NCI-H345 treated with DMSO at 0.1 percent for 48 hours (cell line): ENCODE measurements at regions not wholly inside any gene's neighbourhood (a gene's known extent, or its start where the extent isn't known, plus 50 kb on each side); places are given as distances from the start of the nearest gene placed in this dataset.

ENCODE experiments used
- DNase-seq: peaks from one replicate; lab custom pipeline; 2025; ENCODE audit not compliant: unreplicated experiment; lab: John Stamatoyannopoulos, UW

DNA sequence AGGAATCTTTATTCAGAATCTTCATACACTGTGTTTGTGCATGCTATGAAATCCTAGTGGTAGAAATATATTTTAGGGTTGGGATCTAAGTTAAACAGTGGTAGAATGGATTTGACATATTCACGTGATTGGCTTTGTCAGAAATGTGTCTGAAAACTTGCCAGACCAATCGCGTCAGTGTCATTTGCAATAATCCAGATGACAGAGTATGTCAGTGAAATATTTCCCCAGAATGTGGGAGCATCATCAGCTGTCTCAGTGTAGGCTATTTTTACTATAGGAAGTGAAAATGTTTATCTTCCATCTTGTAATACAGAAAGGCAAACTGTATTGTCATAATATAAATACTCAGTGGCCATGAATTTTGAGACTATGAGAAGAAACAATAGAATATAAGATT, 220.6 kb upstream of the EDIL3 start:
- DNase-seq, result no peak

DNA sequence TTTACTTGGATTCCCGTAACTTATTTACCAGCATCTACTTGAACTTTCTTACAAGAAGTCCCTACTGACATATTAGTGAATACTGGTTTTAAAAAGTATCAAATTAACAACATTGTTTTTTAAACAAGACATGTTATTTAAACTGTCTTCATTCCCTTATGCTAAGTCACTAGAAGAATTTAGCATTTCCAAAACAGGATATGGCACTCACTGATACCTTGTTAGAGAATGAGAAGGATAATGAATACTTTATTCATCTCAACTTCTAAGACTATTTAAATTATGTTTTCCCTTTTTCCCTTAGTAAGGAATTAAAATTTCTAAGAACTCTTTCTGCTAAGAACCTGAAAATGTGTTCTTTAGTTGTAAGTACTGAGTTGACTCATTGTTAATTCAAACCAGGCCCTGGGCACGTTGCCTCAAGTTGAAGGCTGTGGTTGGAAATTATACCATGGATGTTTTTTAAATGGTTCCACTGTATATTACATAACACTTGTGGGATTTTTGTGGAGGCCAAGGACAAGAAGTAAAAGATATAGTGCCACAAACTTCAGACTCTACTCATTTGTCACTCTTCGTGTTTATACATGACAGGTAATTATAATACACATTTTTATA, 219.0 kb upstream of the EDIL3 start:
- no peak for DNase-seq

DNA sequence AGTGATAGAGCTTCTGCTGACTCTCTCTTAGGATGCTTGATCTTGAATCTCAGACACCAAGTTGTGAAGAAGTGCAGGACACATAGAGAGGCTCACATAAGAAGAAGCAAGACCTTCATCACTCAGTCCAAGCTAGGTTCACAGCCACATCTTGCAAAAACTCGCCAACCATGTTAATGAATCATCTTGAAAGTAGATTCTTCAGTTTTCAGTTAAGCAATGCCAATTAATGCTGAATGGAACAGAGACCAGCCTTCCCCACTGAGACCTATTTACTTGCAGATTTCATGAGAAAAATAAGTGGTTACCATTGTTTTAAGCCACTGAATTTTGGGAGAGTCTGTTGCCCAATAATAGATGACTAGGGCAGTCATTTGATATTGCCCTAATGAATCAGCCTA, 217.7 kb upstream of the EDIL3 start:
- DNase-seq, result no peak

DNA sequence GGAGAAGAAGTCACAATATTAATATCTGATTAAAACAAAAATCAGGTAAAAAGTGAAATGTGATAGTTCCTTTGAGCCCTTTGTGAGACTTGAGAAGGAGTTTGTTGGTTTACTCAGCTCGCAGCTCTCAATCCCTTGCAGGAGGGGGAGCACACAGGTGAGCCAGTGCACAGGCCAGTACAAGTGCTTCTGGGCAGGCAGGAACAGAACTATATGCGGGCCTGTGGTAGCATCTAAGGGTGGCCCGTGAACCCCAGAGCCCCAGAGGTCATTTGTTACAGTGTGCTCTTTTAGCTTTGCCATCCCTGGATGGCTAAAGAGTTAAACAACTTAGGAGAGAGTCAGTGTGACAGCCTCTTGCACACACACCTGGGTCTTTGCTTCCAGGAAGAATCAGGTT, 215.3 kb upstream of the EDIL3 start:
- DNase-seq, result no peak

DNA sequence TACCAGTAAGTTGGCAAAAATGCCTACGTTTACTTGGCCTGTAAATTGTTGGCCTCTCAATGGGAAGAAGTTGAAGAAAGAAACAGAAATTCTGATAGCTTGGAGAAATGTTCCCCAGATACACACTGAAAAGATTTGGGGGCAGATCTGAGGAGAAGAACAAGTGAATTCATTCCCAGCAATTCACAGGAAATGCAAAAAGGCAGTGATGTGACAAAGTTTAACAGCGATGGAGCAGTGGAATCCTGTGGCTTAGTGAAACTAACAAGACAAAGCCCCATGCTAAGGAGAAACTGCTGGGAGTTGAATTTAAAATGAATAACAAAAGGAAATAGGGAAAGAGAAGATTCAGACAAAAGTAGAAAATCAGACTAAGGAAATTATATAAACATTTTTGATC, 213.2 kb upstream of the EDIL3 start:
- no peak for DNase-seq

DNA sequence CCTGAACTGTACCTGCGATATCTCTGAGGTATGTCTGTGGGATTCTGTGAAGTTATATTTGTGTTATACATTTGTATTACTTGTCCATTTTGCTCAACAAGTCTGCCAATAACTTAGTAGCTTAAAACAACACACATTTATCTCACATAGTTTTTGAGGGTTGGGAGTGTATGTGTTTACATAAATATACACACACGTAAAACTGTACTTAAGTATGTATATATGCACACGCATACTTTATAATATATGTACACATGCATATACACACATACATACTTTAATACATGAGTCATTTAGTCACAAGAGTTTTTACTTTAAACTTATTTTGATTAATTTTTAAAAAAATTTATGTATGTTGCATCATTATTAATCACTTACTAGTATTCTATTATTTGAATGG, 205.9 kb upstream of the EDIL3 start:
- DNase-seq, result no peak

DNA sequence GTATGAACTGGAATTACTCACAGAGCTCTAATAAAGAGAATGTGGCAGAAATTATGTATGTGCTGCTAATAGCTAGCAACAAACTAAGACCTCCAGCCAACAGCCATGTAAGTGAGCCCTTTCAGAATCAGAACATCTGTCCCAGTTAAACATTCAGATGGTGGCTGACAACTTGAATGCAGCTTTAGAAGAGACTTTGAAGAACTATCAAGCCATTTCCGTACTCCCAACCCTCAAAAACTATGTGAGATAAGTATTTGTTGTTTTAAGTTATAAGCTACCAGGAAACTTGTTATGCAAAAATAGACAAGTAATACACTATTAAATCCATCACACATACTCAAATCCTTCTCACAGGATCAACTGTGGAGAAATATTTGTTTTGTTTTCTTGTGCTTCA, 205.2 kb upstream of the EDIL3 start:
- no peak for DNase-seq

DNA sequence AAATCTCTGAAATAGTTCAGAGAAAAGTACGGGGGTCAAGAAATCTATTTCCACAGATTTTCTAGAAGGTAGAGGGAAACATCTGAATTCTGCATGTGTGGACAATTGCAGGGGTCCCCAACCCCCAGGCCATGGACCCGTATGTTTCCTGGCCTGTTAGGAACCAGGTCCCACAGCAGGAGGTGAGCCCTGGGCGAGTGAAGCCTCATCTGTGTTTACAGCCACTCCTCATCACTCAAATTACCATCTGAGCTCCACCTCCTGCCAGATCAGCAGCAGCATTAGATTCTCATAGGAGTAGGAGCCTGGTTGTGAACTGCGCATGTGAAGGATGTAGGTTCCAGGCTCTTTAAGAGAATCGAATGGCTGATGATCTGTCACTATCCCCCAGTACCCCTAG, 200.5 kb upstream of the EDIL3 start:
- no peak for DNase-seq

DNA sequence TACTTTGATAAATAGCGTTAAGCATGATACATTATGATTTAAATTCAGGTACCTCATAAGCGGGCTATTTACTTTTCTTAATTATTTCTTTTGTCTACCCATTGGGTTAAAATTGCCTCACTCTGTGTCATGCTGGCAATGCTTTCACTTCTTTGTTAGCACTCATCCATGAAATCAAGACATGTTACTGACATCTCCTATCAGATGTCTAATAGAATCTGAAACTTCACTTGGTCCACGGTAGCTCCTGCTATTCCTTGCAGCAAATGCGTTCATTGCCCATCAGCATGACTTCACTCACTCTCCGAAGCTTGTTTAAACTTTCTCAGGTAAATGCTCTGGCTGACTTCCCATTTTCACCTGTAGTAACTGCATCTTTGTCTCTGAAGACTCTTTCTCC, 193.5 kb upstream of the EDIL3 start:
- no peak for DNase-seq

DNA sequence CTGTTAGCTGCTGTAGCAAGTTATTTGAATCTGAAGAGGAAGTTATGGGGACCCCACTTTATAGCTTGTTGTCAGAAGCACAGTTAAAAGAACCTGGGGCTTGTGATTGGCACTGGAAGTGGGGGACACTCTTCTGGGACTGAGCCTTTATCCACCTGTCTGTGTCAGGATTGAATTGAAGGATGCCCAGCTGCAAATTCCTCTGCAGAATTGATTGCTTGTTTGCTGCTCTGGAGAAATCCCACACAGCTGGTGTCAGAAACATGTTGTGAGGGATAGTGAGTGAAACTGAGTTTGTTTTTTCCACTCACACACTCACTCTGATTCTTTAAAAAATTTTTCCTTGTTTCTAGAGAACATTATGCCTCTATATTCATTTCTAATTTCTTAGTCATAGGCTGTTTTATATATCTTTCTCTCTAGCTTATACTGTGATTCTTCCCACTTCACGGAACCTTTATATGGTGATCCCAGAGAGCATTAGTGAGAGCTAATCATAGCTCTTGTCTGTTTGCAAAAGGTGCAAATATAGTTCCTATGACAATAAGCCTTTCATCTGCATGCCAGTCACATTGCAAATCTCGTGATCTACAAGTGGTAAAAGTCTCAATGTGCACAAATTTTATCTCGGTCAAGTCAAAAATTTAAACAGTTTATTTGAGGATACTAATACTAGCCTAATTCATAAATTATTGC, 188.5 kb upstream of the EDIL3 start:
- no peak for DNase-seq

DNA sequence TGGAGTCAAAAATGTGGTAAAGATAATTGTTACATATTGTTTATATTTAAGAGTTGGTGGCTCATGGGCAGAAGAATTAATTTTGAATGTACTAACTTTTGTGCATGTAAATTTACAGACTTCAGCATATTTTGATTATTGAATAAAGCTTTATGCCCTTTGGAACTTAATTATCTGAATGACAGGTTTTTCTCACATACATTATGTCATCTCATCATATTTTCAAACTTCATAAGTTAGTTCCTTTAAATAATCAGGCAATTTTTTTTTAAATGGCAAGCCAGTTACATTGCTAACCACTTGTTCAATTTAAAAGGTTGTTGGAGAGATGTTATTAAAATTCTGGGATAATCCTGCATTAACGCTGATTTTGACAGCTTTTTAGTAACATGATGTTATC, 184.6 kb upstream of the EDIL3 start:
- DNase-seq, result no peak

DNA sequence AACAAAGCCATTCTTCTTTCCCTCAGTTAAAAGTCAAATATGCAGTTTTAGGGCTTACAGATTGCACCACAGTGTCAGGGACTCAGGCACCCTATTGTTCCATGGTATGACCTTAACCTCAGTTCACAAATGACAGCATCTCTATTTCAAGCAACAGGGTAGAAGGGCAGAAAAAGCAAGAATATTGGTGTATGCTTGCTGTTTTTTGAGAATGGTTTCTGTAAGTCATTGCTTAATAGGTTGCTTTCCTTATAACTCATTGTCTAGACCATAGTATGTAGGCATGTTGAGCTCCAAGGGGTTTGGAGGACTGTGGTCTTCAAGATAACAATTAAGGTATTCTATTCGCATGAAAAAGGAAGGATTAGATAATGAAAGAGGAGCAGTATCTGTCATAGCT, 183.5 kb upstream of the EDIL3 start:
- no peak for DNase-seq

DNA sequence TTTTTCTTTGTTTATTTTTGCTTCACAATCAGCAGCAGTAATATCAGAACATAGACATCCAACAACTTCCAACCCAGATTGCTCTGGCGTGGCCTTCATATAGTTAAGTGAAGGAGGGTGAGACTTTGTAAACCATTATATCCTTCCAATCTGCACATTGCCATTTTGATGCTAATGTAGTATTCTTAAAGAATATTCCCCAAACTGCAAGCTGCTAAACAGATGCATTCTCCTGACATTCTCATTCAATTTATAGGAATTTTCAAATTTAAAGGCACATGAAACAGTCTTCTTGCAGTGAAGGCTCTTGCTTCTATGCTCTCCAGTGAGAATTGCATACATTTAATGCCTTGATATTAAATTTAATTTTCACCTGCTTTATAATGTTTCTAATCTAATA, 181.2 kb upstream of the EDIL3 start:
- DNase-seq, result no peak

DNA sequence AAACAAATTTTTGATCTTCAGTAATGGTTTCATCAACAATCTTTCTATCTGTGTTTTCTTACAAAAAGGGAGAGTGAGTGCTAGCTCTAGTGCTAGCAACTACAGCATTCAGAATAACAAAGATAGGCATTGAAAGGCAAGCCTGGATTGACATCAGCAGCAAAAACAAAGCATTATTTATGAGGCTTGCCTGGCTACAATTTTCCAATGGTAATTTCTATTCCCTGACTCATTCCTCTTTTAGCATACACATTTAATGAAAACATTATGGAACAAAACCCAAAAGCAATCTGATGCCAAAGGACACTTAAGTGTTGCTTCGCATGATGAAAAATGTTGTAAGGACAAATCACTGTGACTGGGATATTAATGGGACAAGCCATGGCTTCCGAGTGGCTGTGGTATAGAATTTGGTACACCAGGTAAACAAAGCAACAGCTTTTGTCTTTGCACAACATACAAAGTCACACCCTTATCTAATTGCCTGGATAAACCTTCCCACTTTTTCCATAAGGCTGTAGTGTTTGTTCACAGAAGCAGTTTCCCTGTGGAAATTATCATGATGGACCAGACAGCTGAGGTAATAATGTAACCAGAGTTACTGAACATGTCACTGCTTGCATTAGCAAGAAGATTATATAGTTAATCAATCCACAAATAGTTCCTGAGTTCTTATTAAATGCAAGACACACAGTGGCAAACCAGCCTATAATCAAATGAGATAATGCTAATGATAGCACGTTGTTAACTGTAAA, 179.8 kb upstream of the EDIL3 start:
- DNase-seq, result peak; percentile 90

DNA sequence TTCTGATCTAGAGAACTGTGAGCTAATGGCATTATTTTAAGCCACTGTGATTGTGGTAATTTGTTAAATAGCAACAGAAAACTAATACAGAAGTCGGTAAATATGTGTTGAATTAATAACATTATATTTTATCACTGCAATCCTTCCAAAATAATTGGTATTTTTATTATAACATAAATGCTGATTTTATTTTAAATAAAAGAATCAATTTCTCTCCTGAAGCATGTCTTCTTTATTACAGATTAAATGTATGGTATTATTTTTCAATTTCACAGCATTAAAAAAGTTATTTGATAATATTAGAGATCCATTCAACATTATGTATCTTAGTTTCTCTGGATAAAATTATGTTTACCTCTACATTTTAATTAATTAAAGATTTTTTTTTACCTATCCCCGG, 165.5 kb upstream of the EDIL3 start:
- DNase-seq, result no peak

DNA sequence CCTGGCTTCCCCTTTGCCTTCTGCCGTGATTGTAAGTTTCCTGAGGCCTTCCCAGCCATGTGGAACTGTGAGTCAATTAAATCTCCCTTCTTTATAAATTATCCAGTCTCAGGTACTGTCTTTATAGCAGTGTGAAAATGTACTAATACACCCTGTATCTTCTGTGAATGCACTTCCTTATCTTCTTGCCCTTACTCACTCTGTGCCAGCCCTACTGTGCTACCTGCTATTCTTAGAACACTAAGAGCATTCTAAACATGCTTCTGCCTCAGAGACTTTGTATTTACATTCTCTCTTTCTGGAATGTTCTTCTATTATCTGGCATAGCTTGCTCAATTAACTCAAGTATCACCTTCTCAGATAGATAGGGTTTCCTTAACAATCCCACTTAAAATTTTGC, 164.4 kb upstream of the EDIL3 start:
- no peak for DNase-seq

DNA sequence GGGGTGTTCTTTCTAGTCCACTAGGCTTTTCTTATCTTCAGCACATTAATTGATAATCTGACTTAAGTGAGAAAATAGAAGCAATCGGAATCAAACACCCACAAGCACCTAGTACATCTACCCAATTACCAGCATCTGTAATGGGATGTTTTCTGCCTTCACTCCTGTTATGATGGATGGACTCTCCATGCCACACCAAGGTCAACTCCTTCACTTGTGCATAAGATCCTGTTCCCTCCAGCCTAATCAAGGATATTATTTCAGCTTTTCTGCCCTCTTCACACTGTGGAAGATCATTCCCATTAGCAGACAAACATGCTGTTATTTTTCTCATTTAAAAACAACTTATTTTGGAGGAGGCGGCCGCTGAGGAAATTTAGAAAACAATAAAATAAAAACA, 162.0 kb upstream of the EDIL3 start:
- DNase-seq, result no peak

DNA sequence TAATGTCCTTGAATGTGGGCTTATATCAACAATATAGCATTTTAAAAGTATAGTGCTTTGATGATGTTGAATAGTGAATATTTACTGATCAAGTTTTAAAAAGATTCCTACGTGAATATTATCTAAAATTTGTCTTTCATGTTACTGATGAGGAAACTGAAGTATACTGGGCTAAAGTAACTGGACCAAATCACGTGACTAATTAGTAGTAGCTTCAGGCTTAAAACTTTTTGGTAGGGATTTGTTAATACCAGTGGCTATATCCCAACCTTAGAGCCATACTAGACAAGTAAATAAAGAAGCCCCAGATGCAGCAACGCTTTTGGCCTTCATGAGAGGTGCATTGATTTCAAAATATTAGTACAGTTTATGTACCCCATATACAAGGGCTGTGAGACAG, 152.1 kb upstream of the EDIL3 start:
- no peak for DNase-seq

DNA sequence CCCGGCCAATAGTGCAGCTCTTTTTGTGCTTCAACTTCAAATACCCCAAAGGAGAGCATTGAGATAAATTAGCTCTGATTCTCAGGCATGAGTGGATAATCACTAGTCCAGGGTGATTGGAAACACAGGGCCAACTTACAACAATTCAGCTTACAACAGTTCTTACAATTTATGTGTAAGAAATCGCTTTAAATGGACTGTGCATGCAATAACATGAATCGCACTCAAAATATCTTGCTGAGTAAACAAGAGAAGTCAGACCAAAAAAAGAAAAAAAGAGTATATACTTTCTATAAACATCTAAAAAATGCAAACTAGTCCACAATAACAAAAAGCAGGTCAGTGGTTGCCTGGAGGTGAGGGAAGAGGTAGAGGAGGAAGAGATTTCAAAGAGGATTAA, 150.6 kb upstream of the EDIL3 start:
- DNase-seq, result no peak

DNA sequence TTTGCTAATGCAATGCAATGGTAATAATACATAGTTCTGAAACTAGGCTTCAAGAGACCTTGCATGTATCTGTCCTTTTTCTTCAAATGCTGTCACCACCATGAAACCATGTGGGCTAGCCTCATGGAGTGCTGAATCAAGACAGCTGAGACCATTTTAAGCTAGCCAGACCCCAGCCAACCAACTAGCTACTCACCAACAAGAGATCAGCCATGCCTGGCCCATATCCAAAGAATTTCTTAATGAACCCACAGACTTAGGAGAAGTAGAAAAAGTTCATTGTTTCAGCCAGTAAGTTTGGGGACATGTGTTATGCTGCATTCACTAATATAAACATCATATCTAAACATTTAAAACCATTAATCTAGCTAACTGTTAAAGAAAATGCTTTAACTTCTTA, 139.8 kb upstream of the EDIL3 start:
- DNase-seq, result no peak

DNA sequence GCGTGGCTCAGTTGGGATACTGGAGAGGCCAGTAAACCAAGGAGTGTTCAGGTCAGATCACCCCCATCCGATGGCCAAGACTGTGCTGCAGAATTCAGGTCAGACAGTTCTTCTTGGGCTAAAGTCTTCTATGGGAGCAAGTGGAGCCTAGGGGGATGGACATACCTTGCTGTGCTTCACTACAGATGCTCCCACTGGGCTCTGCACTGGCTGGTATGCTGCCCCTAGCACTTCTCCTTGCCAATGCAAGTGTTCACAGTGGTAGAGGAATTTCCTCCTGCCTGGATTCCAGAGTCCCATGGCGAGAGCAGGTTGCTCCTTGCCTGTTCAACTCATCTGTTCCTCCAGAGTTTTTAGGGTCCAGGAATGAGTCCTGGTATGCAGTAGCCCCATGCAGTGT, 134.2 kb upstream of the EDIL3 start:
- no peak for DNase-seq

DNA sequence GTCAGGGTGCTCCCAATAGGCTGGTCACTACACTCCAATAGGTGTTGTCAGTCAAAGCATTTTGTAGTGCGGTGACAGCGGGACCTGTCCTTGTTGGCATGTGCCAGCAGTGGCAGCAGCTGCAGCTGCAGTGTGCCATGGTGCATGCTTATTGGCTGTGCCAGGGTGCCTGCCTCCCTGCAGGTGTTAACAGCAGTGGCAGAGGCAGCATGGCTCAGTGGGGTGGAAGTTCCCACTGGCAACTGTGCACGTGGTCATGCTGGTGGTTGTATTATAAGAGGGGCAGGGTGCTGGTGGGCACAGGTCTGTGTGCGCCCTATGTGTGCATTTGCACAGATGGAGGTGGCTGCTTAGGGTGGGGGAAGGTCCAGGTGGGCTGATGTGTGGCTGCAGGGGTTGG, 133.7 kb upstream of the EDIL3 start:
- DNase-seq, result no peak

DNA sequence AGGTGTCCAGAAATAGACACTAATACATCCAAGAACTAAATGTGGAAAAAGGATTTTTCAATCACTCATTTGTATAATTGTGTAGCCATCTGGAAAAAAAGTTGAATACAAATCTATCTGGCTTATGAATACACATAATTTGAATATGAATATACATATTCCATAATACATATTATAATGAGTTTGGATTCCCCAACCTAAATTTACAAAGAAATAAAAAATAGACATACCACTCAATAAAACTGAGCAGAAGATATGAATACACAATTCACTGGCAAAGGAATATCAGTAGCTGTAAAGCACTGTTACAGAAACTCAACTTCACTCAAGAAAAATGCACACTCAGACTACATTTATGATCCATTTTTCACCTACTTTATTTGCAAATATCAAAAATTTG, 121.9 kb upstream of the EDIL3 start:
- no peak for DNase-seq
